Left lobe of liver (tissue), 2 donors: ENCODE measurements at regions not wholly inside any gene's neighbourhood (a gene's known extent, or its start where the extent isn't known, plus 50 kb on each side); places are given as distances from the start of the nearest gene placed in this dataset.

Experiments
- ATAC-seq: fragments of 200-7000 bp; cut with Tn5 transposase; one replicate; pipeline ENCODE4 v1.9.1; 2020; ENCODE audit warnings: mild to moderate bottlenecking, moderate library complexity
- DNase-seq: peaks from one replicate; pipeline ENCODE4 v3.0.0-alpha.2; 2020; ENCODE audit warnings: low spot score
- donor health status: DM: no; HTN: no; CAD: no; lungs with moderate emphysema.
- donor health status: DM: no; HTN: yes; CAD: no.

GRCh38 chr7:26044320-26044719, 107.7 kb upstream of the NFE2L3 start:
- ATAC-seq (no peak), DNase-seq (no peak)

- ATAC-seq: peak; percentile 93
- DNase-seq: peak; percentile 49
These were observed 105.8 kb upstream of the NFE2L3 start for GRCh38 chr7:26046150-26046549.

GRCh38 chr7:26046878-26047277, 105.1 kb upstream of the NFE2L3 start:
- no peak for DNase-seq
- ATAC-seq: no peak

- no peak for ATAC-seq
These were observed 103.3 kb upstream of the NFE2L3 start for GRCh38 chr7:26048663-26049062.

GRCh38 chr7:26049081-26049480, 102.9 kb upstream of the NFE2L3 start:
- DNase-seq (no peak), ATAC-seq (no peak)

More at GRCh38 chr7:26048663-26049062, 103.3 kb upstream of the NFE2L3 start:
- DNase-seq: no peak

- ATAC-seq (no peak), DNase-seq (no peak)
These were observed 101.0 kb upstream of the NFE2L3 start for GRCh38 chr7:26051021-26051420.

GRCh38 chr7:26052706-26053105, 99.3 kb upstream of the NFE2L3 start:
- DNase-seq: no peak
- no peak for ATAC-seq

- DNase-seq: no peak
- no peak for ATAC-seq
These were observed 97.6 kb upstream of the NFE2L3 start for GRCh38 chr7:26054386-26054785.

GRCh38 chr7:26055241-26055640, 96.8 kb upstream of the NFE2L3 start:
- ATAC-seq: no peak
- DNase-seq: no peak

GRCh38 chr7:26060733-26061677, 91.0 kb upstream of the NFE2L3 start:
- ATAC-seq: no peak
- no peak for DNase-seq

GRCh38 chr7:26061678-26062603, 90.1 kb upstream of the NFE2L3 start:
- ATAC-seq (peak; percentile 100), DNase-seq (peak; percentile 76)

- ATAC-seq (no peak), DNase-seq (no peak)
These were observed 86.3 kb upstream of the NFE2L3 start for GRCh38 chr7:26065652-26066051.

GRCh38 chr7:26066736-26067135, 85.3 kb upstream of the NFE2L3 start:
- DNase-seq: no peak
- no peak for ATAC-seq

- DNase-seq: no peak
- ATAC-seq: no peak
These were observed 81.7 kb upstream of the NFE2L3 start for GRCh38 chr7:26070290-26070689.

- DNase-seq: no peak
- ATAC-seq: no peak
These were observed 80.2 kb upstream of the NFE2L3 start for GRCh38 chr7:26071622-26072456.

- ATAC-seq: no peak
- no peak for DNase-seq
These were observed 79.0 kb upstream of the NFE2L3 start for GRCh38 chr7:26073041-26073440.

GRCh38 chr7:26074919-26075318, 77.1 kb upstream of the NFE2L3 start:
- DNase-seq (no peak), ATAC-seq (no peak)

GRCh38 chr7:26076691-26077090, 75.3 kb upstream of the NFE2L3 start:
- no peak for DNase-seq
- no peak for ATAC-seq

GRCh38 chr7:26078437-26079336, 73.3 kb upstream of the NFE2L3 start:
- peak; percentile 53 for ATAC-seq
- no peak for DNase-seq

- ATAC-seq (no peak), DNase-seq (no peak)
These were observed 70.4 kb upstream of the NFE2L3 start for GRCh38 chr7:26081638-26082037.
